ENCODE measurements at regions not wholly inside any gene's neighbourhood (a gene's known extent, or its start where the extent isn't known, plus 50 kb on each side); places are given as distances from the start of the nearest gene placed in this dataset.

DNA sequence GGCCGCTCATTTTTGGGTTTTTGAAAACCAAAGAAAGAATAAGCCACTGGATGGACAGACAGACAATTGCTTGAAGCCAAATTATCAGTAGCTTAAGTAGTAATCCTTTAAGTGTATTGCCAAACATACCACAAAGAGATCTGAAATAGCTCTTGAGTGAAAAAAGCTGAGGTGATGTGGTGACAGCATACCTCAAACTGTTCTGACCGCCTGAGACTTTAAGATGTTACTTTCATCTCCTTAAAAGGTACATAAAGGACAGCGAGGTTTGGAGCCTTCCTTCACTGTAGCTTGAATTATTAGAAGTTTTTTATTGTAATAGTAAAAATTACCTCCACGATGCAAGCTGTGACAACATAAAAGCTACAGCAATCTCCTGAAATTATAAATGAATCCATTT, 271.5 kb upstream of the FAM241A start:
- ATAC-seq (no peak), DNase-seq (ENCODE audit: extremely low read depth in 1 of 4, low spot score in 3 of 4) (no peak), FAIRE-seq (no peak)
- Histone ChIP-seq H3K4me1 (replicated peaks in 1 of 2; ENCODE audit: control insufficient read depth in 2 of 2, insufficient read depth in 2 of 2, low read length in 2 of 2) (no peaks in the 10 kb centered on the region), H3K27ac (ENCODE audit: extremely low read depth, low read depth, low read length) (no peak overlapping the region), H3K9me3 (replicated peaks; ENCODE audit: control insufficient read depth, insufficient read depth, low read depth, low read length) (no peaks in the 10 kb centered on the region), H3K9me1 (ENCODE audit: control insufficient read depth, insufficient read depth, low read length) (no peaks in the 10 kb centered on the region), H3K4me3 (no peak overlapping the region), H3K27me3 (ENCODE audit: control insufficient read depth in 2 of 2, insufficient read depth in 2 of 2, low read length in 2 of 2) (no peaks in the 10 kb centered on the region), H3K79me2 (ENCODE audit: control insufficient read depth, insufficient read depth, low read length) (no peaks in the 10 kb centered on the region), H3K36me3 (ENCODE audit: control insufficient read depth, insufficient read depth, low read length) (no peaks in the 10 kb centered on the region), H2AFZ (ENCODE audit: low read depth, low read length) (no peak overlapping the region), H3K9ac (ENCODE audit: insufficient read depth in 1 of 2, low read depth in 2 of 2, low read length in 2 of 2) (no peak overlapping the region), H3K4me2 (ENCODE audit: insufficient read depth, low read length) (no peak overlapping the region), H4K20me1 (replicated peaks; ENCODE audit: control insufficient read depth, insufficient read depth, low read length) (no peaks in the 10 kb centered on the region)
- in situ Hi-C loops (cut with MboI): no loop called here
- POLR2A ChIA-PET: no interaction called here
- BruUV-seq (replicated peaks): no TSS peak
- intact Hi-C loops (cut with micrococcal nuclease): no loop called here
- CTCF ChIA-PET (ENCODE audit: low intra/inter-chr PET ratio): no interaction called here
- TF ChIP-seq ZNF311 (CRISPR knock-in tag; IDR thresholded peaks at IDR 0.05): no peak
- TF ChIP-seq ZKSCAN3 (CRISPR knock-in tag; IDR thresholded peaks at IDR 0.05): no peak
- no peak for TF ChIP-seq SMAD4 (CRISPR knock-in tag; conservative IDR thresholded peaks at IDR 0.05)
- 0% methylated on average over 4 of the region's 4 CpGs for WGBS (ENCODE audit: insufficient coverage, low coverage, missing lambda C conversion rate)

GRCh38 chr4:111879539-111879938, 265.7 kb upstream of the FAM241A start:
- Histone ChIP-seq H3K4me2 (ENCODE audit: insufficient read depth, low read length) (no peak overlapping the region), H3K27me3 (ENCODE audit: control insufficient read depth in 2 of 2, insufficient read depth in 2 of 2, low read length in 2 of 2) (no peaks in the 10 kb centered on the region), H3K27ac (ENCODE audit: extremely low read depth, low read depth, low read length) (no peak overlapping the region), H3K36me3 (ENCODE audit: control insufficient read depth, insufficient read depth, low read length) (no peaks in the 10 kb centered on the region), H3K79me2 (ENCODE audit: control insufficient read depth, insufficient read depth, low read length) (no peaks in the 10 kb centered on the region), H3K9me1 (ENCODE audit: control insufficient read depth, insufficient read depth, low read length) (no peaks in the 10 kb centered on the region), H3K9ac (ENCODE audit: insufficient read depth in 1 of 2, low read depth in 2 of 2, low read length in 2 of 2) (no peak overlapping the region), H2AFZ (ENCODE audit: low read depth, low read length) (no peak overlapping the region), H3K9me3 (replicated peaks; ENCODE audit: control insufficient read depth, insufficient read depth, low read depth, low read length) (no peaks in the 10 kb centered on the region; the same call in 1 of the 2 replicates), H3K4me1 (replicated peaks in 1 of 2; ENCODE audit: control insufficient read depth in 2 of 2, insufficient read depth in 2 of 2, low read length in 2 of 2) (no peaks in the 10 kb centered on the region), H4K20me1 (replicated peaks; ENCODE audit: control insufficient read depth, insufficient read depth, low read length) (no peaks in the 10 kb centered on the region), H3K4me3 (no peak overlapping the region)
- CTCF ChIA-PET (ENCODE audit: low intra/inter-chr PET ratio): no interaction called here
- no peak for DNase-seq (ENCODE audit: extremely low read depth in 1 of 4, low spot score in 3 of 4)
- no peak for ATAC-seq
- in situ Hi-C loops (cut with MboI): no loop called here
- POLR2A ChIA-PET: no interaction called here
- FAIRE-seq: no peak
- no TSS peak for BruUV-seq (replicated peaks)
- intact Hi-C loops (cut with micrococcal nuclease): no loop called here
- no peak for TF ChIP-seq CHCHD3 (CRISPR knock-in tag; IDR thresholded peaks at IDR 0.05)
- TF ChIP-seq, protein P1, sequence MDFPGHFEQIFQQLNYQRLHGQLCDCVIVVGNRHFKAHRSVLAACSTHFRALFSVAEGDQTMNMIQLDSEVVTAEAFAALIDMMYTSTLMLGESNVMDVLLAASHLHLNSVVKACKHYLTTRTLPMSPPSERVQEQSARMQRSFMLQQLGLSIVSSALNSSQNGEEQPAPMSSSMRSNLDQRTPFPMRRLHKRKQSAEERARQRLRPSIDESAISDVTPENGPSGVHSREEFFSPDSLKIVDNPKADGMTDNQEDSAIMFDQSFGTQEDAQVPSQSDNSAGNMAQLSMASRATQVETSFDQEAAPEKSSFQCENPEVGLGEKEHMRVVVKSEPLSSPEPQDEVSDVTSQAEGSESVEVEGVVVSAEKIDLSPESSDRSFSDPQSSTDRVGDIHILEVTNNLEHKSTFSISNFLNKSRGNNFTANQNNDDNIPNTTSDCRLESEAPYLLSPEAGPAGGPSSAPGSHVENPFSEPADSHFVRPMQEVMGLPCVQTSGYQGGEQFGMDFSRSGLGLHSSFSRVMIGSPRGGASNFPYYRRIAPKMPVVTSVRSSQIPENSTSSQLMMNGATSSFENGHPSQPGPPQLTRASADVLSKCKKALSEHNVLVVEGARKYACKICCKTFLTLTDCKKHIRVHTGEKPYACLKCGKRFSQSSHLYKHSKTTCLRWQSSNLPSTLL (IDR thresholded peaks at IDR 0.05): no peak
